Uterus (tissue), 3 donors: ENCODE measurements at regions not wholly inside any gene's neighbourhood (a gene's known extent, or its start where the extent isn't known, plus 50 kb on each side); places are given as distances from the start of the nearest gene placed in this dataset.
"Not testable (repeated sequence)": the region's sequence is repeated elsewhere in the genome, so short reads cannot be mapped to it uniquely, and the experiment has no call there.

Experiments used
- DNase-seq, 2 donors: peaks; one replicate each; pipeline ENCODE4 v3.0.0-alpha.2; 2019 to 2020
- H3K27ac ChIP-seq, 2 donors: fragments of 200-600 bp; sonication (generic); 1 replicate in 1 of 2; 2 replicates in 1 of 2; pipeline ENCODE4 v1.5.1; 2016 to 2018
- H3K27me3 ChIP-seq, 2 donors: fragments of 200-600 bp; sonication (generic); one replicate each; pipeline ENCODE4 v1.5.1; 2018 to 2019; ENCODE audit warnings: control low read depth in 1 of 2
- H3K36me3 ChIP-seq, 2 donors: fragments of 200-600 bp; sonication (generic); one replicate each; pipeline ENCODE4 v1.5.1; 2019; ENCODE audit warnings: control low read depth in 1 of 2
- H3K4me1 ChIP-seq, 2 donors: fragments of 200-600 bp; sonication (generic); one replicate each; pipeline ENCODE4 v1.5.1; 2018 to 2019; ENCODE audit warnings: control low read depth in 1 of 2
- H3K4me3 ChIP-seq, 2 donors: fragments of 200-600 bp; sonication (generic); 1 replicate in 1 of 2; 2 replicates in 1 of 2; pipeline ENCODE4 v1.5.1; 2018 to 2019; ENCODE audit warnings: mild to moderate bottlenecking in 1 of 2
- H3K9me3 ChIP-seq, 2 donors: fragments of 200-600 bp; sonication (generic); one replicate each; pipeline ENCODE4 v1.5.1; 2019; ENCODE audit warnings: control low read depth in 1 of 2
- CTCF ChIP-seq, 4 experiments: fragments of 200-600 bp in 2 of 4; fragments of 450-650 bp in 2 of 4; sonication (generic) in 2 of 4; IDR thresholded peaks; one replicate each; pipeline ENCODE4 v1.5.1; 2016 to 2019; ENCODE audit warnings: antibody characterized with exemption in 4 of 4, mild to moderate bottlenecking in 2 of 4, moderate library complexity in 1 of 4
- POLR2A ChIP-seq, 2 donors: fragments of 450-650 bp; IDR thresholded peaks; one replicate each; pipeline ENCODE4 v1.6.1; 2016; ENCODE audit warnings: antibody characterized with exemption in 2 of 2, mild to moderate bottlenecking in 1 of 2, moderate library complexity in 1 of 2
- intact Hi-C: fragments of 100-400 bp; cut with DNase I; formaldehyde crosslinking; loops from one replicate; pipeline ENCODE4 v1.15.1; 2023; ENCODE audit warnings: low total_unique reads
- donor health status: DM: yes; HTN: yes; CAD: no.

GRCh38 chr5:162248107-162248713 is 180.6 kb downstream of the GABRG2 start:
- H3K9me3 ChIP-seq, result no peaks in the 10 kb centered on the region
- no peaks in the 10 kb centered on the region for H3K27me3 ChIP-seq
- DNase-seq, result no peak
- no peaks in the 10 kb centered on the region for H3K4me1 ChIP-seq
- no peaks in the 10 kb centered on the region for H3K36me3 ChIP-seq
- intact Hi-C loops, result no loop called here
- TF ChIP-seq POLR2A (IDR thresholded peaks at IDR 0.05) (no peak), CTCF (IDR thresholded peaks at IDR 0.05) (no peak)
- H3K27ac ChIP-seq, result no peak overlapping the region
- H3K4me3 ChIP-seq, result no peak overlapping the region

- H3K4me3 ChIP-seq, result no peak overlapping the region
- no peak for TF ChIP-seq CTCF (IDR thresholded peaks at IDR 0.05)
- intact Hi-C loops, result no loop called here
- H3K9me3 ChIP-seq, result no peaks in the 10 kb centered on the region
- no peak for DNase-seq
- H3K27ac ChIP-seq, result no peak overlapping the region
- H3K36me3 ChIP-seq, result no peaks in the 10 kb centered on the region
- H3K4me1 ChIP-seq, result no peaks in the 10 kb centered on the region
- no peaks in the 10 kb centered on the region for H3K27me3 ChIP-seq
Observed at GRCh38 chr5:162256711-162257110, 189.1 kb downstream of the GABRG2 start.

GRCh38 chr5:162268694-162269481 is 201.3 kb downstream of the GABRG2 start:
- Histone ChIP-seq H3K9me3 (no peaks in the 10 kb centered on the region), H3K27ac (no peak overlapping the region), H3K27me3 (no peaks in the 10 kb centered on the region), H3K4me3 (no peak overlapping the region), H3K36me3 (no peaks in the 10 kb centered on the region), H3K4me1 (no peaks in the 10 kb centered on the region)
- TF ChIP-seq CTCF (IDR thresholded peaks at IDR 0.05) (no peak), POLR2A (IDR thresholded peaks at IDR 0.05) (no peak)
- intact Hi-C loops, result no loop called here
- no peak for DNase-seq

- no peak overlapping the region for H3K27ac ChIP-seq
- no peak for TF ChIP-seq POLR2A (IDR thresholded peaks at IDR 0.05)
- TF ChIP-seq CTCF (IDR thresholded peaks at IDR 0.05), result no peak
- intact Hi-C loops, result no loop called here
Observed at GRCh38 chr5:162272417-162272816, 204.8 kb downstream of the GABRG2 start.

GRCh38 chr5:162274679-162275078 is 207.1 kb downstream of the GABRG2 start:
- intact Hi-C loops, result no loop called here
- H3K27ac ChIP-seq, result no peak overlapping the region
- no peak overlapping the region for H3K4me3 ChIP-seq
- H3K36me3 ChIP-seq, result no peaks in the 10 kb centered on the region
- no peaks in the 10 kb centered on the region for H3K9me3 ChIP-seq
- no peak for DNase-seq
- no peaks in the 10 kb centered on the region for H3K27me3 ChIP-seq
- TF ChIP-seq POLR2A (IDR thresholded peaks at IDR 0.05) (no peak), CTCF (IDR thresholded peaks at IDR 0.05) (no peak)
- no peaks in the 10 kb centered on the region for H3K4me1 ChIP-seq

More at GRCh38 chr5:162272417-162272816, 204.8 kb downstream of the GABRG2 start:
- H3K36me3 ChIP-seq, result no peaks in the 10 kb centered on the region
- H3K9me3 ChIP-seq, result no peaks in the 10 kb centered on the region
- no peak for DNase-seq
- H3K27me3 ChIP-seq, result no peaks in the 10 kb centered on the region
- no peaks in the 10 kb centered on the region for H3K4me1 ChIP-seq
- H3K4me3 ChIP-seq, result no peak overlapping the region

- DNase-seq, H3K4me3 ChIP-seq, H3K27me3 ChIP-seq, H3K36me3 ChIP-seq, H3K4me1 ChIP-seq, intact Hi-C loops, H3K27ac ChIP-seq, H3K9me3 ChIP-seq: not testable (repeated sequence)
Observed at GRCh38 chr5:162275387-162275786, 207.8 kb downstream of the GABRG2 start.
